GM13977 (cell line): ENCODE measurements at regions not wholly inside any gene's neighbourhood (a gene's known extent, or its start where the extent isn't known, plus 50 kb on each side); places are given as distances from the start of the nearest gene placed in this dataset.

Experiments
- DNase-seq: peaks from one replicate; pipeline ENCODE4 v3.0.0; 2012; ENCODE audit warnings: low spot score
- CTCF ChIP-seq: IDR thresholded peaks from 2 replicates; pipeline ENCODE4 v1.5.1; 2012; ENCODE audit warnings: mild to moderate bottlenecking, control low read depth; ENCODE audit not compliant: insufficient read depth; ENCODE audit errors: extremely low read depth, missing control alignments
- in situ Hi-C: fragments of 300-500 bp; cut with MboI; formaldehyde crosslinking; loops from one replicate; pipeline ENCODE4 v1.12.0; 2022; ENCODE audit warnings: low sequenced_read_pairs, low pct_unique_long_range_greater_than_20kb, mixed read lengths, inconsistent platforms; ENCODE audit not compliant: unreplicated experiment

GRCh38 chr2:242011167-242011513 is 141.6 kb downstream of the RTP5 start:
- in situ Hi-C loops: no loop called here
- no peak for TF ChIP-seq CTCF
- DNase-seq: no peak

- in situ Hi-C loops: no loop called here
- no peak for DNase-seq
- no peak for TF ChIP-seq CTCF
Measured at GRCh38 chr2:242011516-242011915, 142.0 kb downstream of the RTP5 start.

DNA sequence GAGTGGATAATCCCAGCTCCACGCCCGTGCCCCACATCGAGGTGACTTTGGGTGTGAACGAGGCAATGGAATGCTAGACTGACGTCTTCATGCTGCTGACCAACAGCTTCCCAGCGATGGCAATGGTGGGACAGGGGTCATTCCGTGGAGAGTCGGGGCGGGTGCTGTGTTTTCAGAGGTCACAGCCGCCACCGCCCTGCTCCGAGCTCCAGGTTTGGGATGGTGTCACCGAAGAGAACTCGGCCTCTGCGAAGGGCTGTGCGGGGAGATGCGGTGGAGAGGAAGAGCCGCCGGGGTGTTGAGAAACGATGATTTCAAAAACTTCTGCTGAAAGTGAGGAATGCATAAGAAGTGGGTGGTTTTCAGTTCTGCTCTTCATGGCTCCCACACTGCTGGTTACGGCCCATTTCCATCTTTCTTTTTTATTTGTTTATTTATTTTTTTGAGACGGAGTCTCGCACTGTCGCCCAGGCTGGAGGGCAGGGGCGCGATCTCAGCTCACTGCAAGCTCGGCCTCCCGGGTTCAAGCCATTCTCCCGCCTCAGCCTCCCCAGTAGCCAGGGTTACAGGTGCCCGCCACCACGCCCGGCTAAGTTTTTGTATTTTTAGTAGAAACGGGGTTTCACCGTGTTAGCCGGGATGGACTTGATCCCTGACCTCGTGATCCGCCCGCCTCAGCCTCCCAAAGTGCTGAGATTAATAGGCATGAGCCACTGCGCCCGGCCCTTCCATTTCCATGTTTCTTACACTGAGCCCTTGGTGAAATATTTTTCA is 142.6 kb downstream of the RTP5 start:
- DNase-seq: no peak
- in situ Hi-C loops: no loop called here
- TF ChIP-seq CTCF: no peak

DNA sequence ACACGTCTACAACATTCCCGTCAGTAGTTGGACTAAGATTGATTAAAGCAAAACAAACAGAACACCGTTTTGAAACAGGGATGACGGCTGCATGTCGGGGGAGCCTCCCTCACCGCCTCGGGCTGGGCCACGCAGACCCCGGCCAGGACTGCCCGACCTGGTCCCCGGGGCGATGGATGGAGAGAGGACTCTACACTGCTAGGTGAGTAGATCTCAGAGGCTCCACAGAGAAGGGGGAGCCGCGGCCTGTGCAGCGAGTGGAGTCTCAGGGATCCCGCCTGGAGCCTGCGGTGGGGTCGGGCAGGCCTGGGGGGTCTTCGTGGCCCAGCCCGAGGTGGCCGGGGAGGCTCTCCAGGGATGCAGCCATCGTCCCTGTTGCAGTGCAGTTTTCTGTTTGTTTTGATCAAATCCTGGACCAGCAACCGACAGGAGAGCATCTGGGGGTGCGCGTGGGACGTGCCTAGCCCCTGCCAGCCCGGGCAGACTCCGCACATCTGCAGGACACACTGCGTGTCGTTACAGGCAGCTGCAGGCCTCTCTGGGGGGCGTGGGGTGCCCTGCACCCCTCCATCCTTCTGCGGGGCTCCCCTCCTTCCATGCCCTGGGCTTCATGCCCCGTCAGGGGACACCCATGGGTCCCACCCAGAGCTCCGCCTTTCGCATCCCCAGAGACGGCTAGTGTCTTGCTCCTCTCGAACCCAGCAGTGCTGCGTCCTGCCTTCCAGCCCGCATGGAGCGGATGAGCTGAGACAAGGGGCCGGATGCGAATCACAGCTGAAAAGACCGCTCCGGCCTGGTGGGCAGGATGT is 143.6 kb downstream of the RTP5 start:
- no peak for DNase-seq
- no peak for TF ChIP-seq CTCF
- in situ Hi-C loops: no loop called here

GRCh38 chr2:242013771-242014170 is 144.2 kb downstream of the RTP5 start:
- no peak for DNase-seq

More at GRCh38 chr2:242013771-242014170, 144.2 kb downstream of the RTP5 start:
- TF ChIP-seq CTCF: no peak
- in situ Hi-C loops: no loop called here
